GM21737 (cell line): ENCODE measurements at regions not wholly inside any gene's neighbourhood (a gene's known extent, or its start where the extent isn't known, plus 50 kb on each side); places are given as distances from the start of the nearest gene placed in this dataset.
"Not testable (repeated sequence)": the region's sequence is repeated elsewhere in the genome, so short reads cannot be mapped to it uniquely, and the experiment has no call there.

Source experiments
- ATAC-seq: cut with Tn5 transposase; IDR thresholded peaks from one replicate; pipeline ENCODE4 v1.9.1; 2021; ENCODE audit warnings: mild to moderate bottlenecking, moderate library complexity; ENCODE audit not compliant: unreplicated experiment

DNA sequence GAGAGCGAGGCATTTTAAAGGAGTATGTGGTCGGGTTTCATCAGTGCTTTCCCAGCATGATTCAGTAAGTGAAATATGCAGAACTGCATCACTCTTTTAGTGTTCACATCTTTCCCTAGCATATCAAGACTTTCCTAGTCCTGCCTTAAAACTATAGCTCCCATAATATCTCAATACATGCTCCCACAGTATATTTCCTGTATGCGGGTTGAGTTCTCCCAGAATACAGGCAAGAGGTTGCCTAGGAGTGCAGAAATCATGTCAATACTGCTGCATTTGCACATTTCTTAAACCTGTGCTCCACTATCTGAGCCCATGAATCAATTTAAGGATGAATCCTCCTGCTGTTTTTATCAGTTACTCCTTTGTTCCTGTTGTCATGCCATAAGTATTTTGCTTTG lies 386.6 kb upstream of the SLC35B3 start:
- ATAC-seq: no peak

DNA sequence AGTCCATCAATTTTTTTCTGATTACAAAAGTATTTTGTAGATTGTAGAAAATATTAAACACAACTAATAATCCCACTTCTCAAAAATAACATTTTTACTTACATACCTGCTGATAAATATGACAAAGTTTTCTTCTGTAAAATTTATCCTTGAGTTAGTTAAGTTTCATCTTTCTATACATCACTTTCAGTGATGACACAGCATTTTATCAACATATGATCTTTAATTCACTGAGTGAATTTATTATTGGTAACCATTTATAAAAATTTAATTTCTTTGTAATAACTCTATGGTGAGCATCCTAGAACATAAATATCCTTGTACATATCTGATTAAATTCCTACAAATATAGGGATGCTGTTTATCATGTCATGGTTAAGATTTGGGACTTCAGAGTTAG lies 385.0 kb upstream of the SLC35B3 start:
- no peak for ATAC-seq

DNA sequence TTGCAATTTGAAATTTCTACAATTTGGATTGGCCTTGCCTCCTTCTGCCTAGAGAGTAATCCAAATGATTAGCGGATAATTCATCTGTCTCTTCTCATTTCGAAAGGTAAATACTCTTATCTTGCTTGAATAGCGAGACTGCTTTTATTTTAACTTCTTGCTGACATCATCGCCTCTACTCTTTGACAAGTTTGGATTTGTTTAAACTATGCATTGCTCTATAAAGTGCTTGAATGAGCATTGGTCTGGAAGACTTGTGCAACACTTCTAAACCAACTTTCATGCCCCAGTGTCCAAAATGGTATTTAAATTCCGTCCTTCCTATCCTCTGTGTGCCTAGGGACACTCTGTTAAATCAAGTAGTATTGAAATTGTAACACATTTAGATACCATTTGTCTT lies 384.1 kb upstream of the SLC35B3 start:
- no peak for ATAC-seq

DNA sequence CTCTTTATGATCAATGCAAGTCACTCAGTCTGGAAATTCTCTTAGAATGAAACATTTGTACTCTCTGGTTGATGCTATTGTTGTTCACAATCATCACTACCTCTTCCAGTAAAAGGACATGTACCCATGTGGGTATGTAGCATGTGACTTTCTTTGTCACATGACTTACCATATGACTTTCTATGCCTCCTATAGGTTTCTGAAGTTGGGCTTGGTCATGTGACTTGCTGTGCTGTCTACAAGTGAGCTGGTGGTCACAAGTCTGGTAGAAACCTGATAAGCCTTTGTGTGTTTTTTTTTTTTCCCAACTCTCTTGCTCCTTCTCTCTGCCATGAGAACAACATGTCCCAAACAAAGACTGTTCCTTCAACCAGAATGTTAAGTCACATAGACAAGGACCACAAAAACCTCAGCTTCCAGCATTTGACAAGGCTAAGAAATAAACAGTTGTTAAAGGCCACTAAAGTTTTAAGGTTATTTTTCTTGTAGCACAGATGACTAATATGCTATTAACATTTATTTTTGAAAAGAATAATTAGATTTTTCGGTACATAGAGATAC lies 379.2 kb upstream of the SLC35B3 start:
- ATAC-seq: no peak

DNA sequence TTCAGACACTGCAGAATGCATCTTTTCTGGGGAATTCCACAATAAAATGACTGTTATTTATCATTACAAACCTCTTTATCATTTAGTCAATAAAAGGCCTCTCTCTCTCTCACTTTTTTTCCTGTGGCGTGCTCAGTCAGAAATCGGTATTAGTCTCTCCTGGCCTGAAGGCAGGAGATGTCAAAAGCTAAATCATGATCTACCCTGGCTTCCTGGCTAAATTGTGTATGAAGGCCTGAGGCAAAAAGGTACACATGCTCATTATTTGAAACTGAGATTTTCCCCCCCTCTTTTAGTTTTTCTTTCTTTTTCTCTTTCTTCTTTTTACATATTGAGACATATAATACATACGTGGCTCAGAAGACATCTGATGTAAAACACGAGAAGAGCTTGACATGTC lies 375.0 kb upstream of the SLC35B3 start:
- no peak for ATAC-seq

DNA sequence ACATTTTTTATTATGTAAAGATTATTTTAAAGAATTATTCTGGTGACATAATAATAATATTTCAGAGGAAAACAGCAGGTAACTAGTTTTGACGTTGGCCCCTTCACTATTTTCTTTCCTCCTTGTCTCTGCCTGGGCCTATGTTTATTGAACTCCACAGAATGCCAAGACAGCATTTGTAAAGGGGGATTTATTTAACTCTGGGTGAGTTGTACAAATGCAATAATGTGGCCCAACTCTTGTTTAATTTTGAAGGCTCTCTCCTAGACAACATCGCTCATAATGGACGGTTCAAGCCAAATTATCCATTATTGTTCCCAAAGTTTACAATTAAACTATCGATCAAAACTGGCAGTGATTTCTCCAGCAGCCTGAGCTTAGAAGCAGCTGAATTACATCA lies 374.3 kb upstream of the SLC35B3 start:
- no peak for ATAC-seq

DNA sequence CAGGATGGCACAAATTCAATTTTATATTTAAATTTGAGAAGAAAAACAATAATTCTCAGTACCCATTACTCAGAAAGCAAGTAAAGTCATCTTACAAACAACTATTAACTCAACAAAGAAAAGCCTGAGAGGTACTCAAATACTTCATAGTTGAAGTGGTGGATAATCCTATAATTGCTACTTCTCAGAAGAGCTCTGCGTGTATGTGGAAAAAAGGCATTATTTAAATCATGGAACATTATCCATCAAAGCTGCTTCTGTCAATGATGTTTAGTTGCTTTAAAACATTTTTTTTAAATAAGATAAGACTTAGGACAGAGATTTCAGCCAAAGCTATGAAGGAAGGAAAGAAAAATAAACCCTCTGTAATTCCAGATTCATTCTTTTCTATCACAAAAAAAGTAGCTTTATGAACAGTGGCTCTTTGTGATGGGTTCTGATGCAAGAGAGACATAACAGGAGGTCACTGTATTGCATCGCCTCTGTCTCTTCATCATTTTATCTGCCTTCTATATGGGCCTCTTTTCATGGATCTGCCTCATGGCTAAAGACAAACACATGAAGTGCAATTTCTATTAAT lies 367.9 kb upstream of the SLC35B3 start:
- ATAC-seq: no peak

DNA sequence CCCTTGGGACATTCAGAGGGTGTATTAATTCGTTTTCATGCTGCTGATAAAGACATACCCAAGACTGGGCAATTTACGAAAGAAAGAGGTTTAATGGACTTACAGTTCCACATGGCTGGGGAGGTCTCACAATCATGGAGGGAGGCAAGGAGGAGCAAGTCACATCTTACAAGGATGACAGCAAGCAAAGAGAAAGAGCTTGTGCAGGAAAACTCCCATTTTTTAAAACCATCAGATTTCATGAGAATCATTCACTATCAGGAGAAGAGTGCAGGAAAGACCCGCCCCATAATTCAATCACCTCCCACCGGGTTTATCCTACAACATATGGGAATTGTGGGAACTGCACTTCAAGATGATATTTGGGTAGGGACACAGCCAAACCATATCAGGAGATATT lies 367.1 kb upstream of the SLC35B3 start:
- ATAC-seq: not testable (repeated sequence)

DNA sequence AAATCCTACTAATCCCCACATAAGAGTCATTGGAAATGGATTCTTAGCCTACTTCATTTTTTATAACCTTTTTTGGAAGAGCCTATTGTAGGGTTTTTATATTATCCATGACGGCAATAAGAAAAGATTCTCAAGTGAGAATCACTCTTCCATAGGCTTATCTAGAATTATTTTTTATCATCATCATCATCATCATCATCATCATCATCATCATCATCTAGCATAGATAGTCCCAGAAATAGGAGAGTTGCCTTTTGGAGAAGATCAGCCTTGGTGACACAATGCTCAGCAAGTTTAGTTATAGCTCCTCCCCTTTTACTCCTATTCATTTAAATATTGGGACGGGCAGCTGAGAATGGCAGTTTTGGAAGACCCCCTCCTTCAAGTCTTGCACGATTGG lies 359.1 kb upstream of the SLC35B3 start:
- no peak for ATAC-seq

DNA sequence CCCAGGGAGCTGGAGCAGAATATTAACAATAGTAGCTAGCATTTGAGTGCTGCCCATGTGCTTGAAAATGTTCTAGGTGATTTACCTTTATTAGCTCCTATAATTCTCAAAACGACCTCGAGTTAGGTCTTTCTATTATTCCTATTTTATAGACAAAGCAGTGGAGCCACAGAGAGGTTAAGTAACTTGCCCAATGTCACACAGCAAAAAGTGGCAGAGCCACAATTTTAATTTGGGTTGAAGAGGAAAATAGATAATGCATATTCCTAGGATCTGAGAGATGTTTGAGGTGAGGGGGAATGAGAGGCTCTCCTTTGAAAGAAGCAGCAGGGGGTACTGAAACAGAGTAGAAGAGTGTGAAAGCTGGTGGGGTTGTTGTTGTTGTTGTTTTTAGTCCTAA lies 354.5 kb upstream of the SLC35B3 start:
- no peak for ATAC-seq

DNA sequence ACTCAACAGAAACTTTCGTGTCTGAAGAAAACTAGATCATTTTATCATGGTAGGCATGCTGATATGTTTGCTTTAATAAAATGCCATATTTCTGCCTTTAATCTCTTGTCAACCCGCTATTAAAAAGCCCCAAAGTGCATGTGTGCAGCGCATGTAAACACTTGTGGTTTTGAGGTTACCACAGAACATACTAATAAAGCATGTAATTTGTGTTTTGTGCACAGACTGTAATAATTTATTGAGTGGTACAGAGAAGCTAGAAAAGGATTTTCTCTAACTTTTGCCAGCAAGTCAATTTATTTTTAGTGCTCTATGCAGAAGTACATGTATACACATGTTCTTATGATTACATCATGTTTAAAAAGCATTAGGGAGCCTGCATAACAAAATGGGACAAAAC lies 349.9 kb upstream of the SLC35B3 start:
- no peak for ATAC-seq

DNA sequence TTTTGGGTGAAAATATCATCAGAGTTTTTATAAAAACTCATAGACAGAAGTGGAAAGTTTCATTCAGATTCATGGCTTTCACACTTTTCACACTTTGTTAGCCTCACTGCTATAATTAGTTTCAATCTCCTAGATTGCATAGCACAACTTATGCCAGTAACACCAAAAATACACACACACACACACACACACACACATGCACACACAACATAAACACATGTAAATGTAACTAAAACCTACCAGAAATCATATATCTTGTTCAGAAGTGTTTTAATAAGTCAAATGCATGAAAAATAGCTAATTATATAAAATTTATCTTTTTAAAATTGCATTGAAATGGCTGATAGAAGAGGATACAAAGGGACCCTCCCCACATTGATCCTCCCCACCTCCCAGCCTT lies 347.8 kb upstream of the SLC35B3 start:
- no peak for ATAC-seq

DNA sequence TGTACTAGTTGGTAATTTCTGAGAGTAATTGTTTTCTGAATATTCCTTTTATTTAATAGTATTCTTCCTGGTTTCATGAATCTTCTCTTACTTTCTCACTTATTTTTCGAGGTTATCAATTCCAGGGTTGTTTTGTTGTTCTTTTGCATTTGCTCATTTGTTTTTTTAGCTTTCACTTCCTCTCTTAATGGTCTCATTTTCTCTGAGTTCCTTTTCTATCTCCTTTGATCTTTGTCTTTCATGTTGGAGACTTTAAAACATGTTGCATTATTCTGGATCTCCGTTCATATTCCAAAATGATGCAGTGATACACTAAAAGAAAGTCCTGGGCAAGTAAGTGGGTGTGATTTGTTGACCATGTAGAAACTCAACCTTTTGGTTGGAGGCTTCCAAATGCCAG lies 345.3 kb upstream of the SLC35B3 start:
- no peak for ATAC-seq

DNA sequence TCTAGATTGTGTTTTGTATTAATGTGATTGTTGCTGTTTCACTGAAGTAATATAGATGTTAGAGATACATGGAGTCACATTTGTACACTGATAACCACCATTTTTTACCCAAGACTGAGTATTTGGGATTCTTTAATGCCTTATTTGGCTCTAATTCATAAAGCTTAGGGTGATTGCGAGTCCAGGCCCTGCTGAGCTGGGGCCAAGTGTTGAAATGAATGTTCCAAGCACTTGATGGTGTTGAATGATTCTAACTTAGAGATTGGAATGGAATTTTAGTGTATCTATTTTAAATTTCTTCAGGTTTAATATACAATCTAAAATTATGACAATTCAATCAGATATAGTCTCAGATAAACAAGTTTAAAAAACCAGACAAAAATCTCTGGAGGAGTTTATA lies 329.4 kb upstream of the SLC35B3 start:
- no peak for ATAC-seq

DNA sequence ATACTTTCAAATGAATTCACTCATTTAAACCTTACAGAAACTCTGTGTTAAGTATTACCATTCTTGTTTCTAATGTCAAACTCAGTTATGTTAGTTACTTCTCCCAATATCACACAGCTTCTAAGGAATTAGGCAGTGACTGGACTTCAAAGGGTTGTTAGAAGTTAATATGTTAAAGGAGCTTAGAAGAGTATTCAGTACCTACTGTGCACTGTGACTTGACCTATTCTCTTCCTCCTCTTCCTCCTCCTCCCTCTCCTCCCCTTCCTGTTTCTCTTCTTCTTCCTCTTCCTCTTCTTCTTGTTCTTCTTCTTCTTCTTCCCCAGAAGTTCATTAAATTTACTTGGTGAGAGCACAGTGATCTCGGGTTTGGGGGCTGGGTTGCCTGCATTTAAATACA lies 325.6 kb upstream of the SLC35B3 start:
- ATAC-seq: no peak

DNA sequence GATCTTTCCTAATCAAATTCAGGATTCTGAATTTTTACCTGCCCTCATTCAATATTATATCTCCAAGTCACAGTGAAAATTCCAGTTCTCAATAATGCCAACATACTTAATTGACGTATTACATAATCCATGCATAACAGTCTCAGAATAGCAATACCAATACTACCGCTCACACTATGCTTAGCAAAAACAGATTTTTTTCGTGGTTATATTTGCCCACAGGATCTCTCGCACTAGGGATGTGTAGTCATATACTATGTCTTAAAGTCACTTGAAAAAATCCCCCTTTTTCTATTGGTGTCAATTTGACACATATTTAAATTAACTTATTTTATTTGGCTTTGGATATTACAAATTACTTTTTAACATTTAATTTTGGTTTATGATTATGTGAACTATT lies 323.1 kb upstream of the SLC35B3 start:
- no peak for ATAC-seq

DNA sequence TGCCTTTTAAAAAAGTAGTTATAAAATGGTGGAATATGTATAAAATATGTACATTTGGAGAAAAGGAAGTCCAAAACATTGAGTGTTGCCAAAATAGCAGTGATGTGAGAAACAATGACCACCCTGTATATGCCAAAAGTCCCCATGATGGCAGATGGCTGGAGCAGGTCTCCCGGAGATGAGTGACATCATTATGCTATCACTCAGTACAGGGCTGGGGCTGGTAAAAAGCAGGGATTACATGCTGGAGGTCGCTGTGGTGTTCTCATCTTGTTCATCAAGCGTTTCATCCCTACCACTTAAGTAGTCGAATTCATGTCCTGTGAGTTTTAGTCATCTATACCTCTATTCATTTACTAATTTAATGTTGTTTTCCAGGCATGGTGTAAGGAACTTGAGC lies 315.3 kb upstream of the SLC35B3 start:
- ATAC-seq: no peak

DNA sequence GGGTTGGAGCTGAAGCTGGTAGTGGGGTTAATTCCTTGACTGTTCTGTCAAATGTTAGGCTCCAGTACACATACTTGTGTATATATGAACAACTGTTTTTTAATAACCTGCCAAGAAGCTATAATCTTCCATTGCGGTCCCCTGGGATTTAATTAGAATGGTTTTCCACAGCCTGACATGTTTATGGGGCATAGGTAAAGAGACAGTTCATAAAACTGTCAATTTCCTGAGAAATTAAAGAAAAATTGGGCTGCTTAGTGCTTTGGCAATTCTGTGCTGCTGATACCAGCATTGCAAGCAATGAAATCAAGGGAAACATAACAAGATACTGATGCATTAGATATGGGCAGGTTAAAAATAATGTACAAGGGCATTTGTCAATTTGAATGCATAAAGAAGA lies 314.1 kb upstream of the SLC35B3 start:
- ATAC-seq: no peak

DNA sequence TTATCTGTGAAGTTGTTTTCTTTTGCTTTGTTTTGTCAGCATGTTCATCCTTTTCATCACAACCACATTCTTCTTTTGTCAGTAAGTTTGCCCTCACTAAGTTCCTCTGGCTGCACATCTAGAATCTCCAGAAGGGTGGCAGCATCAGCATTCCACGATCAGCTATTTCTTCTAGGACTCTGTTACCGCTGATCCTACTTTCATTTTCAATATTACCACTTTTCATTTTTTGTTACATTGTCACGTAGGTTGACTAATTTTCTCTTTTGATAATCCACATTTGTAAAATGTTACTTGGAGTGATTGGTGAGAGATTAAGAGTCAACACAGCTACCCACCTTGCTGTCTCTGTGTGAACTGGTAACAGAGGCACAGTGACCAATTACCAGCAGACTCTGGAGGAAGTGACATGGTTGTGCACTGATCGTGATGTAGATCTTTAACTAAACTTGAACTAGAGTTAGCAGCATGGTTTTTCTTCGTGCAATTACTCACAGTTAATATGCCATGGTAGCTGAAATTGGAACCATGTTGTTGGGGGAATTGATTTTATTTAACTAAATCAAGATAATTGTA lies 307.9 kb upstream of the SLC35B3 start:
- ATAC-seq: peak; percentile 84

DNA sequence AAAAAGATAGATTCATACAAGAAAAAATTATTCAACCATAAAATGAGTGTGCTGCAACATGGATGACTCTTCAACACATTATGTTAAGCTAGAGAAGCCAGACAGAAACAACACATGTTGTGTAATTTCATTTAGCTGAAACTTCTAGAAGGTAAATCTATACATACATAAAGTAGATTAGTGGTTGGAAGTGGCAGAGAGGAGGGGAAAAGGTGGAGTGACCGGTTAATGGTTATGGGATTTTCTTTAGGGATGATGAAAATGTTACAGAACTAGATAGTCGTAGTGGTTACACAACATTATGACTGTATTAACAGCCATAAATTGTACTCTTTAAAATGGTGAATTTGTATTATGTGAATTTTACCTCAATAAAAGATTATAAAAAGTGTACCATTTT lies 304.1 kb upstream of the SLC35B3 start:
- ATAC-seq: no peak

DNA sequence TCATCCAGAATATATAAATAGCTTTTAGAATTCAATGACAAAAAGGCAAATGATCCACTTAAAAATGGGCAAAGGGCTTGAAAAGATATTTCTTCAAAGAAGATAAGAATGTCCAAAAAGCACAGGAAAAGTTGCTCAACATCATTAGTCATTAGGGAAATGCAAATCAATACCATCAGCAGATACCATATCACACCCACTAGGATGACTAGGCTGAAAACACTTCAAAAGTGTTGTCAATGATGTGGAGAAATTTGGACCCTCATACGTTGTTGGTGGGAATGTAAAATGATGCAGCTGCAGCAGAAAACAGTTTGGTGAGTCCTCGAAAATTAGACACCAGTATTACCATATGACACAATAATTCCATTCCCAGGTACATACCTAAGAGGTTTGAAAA lies 303.6 kb upstream of the SLC35B3 start:
- ATAC-seq: no peak

DNA sequence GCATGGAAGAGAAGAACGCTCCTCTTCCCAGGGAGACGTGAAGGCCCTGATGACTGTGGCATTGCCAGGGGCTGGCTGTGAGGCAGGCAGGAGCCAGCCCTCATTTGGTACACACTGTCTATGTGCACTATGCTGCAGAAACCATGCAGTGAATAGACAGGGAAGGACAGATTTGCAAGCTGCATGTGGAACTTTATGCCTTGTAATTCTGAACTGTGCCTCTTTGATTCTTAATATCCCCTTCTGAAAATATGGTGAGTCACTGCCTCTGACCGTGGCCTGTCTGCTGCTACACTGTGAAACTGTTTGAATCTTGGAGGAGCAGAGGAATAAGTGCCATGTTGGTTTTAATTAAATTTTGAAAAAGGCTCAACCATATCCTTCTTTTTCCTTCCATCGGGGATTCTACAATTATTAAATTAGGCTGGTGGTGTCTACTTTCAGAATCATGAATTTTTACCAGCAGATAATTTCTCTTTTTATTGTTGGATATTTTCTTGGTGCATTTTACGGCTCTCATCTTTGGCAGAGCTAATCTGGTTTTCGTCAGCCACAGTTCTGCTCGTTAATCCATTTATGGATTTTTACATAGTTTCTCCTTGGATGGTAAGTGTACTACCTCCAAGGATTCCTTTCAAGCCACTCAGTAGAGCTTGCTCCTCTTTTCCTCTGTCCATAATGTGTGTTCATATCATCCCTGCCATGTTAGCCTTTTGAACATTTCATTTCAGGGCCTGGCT lies 301.0 kb upstream of the SLC35B3 start:
- no peak for ATAC-seq
